HCT116 (cell line): ENCODE measurements at regions not wholly inside any gene's neighbourhood (a gene's known extent, or its start where the extent isn't known, plus 50 kb on each side); places are given as distances from the start of the nearest gene placed in this dataset.

Experiments
- ATAC-seq: fragments of 200-7000 bp; cut with Tn5 transposase; 2 replicates; pipeline ENCODE4 v1.9.1; 2020; ENCODE audit warnings: mild to moderate bottlenecking, moderate library complexity
- BruUV-seq: library from RNA; stranded (reverse); fragments of 400-500 nt; replicated peaks from 2 replicates; lab custom pipeline; 2021; lab: Mats Ljungman, UMichigan
- CTCF ChIA-PET: fragments of 300-600 bp; sonication (Branson Sonifier 250); formaldehyde crosslinking; loops from one replicate; lab custom pipeline; 2021; ENCODE audit warnings: antibody characterized with exemption; lab: Charles Lee
- POLR2A ChIA-PET: fragments of 300-600, 350-600 bp; sonication (Branson Sonifier 250); formaldehyde crosslinking; loops from one replicate; lab custom pipeline; 2021; ENCODE audit warnings: antibody characterized with exemption; lab: Charles Lee
- RAD21 ChIA-PET, 2 experiments: fragments of 300-600 bp; sonication (Branson Sonifier 250); formaldehyde crosslinking; loops; one replicate each; lab custom pipeline; 2023; ENCODE audit warnings: low total read pairs in 2 of 2; ENCODE audit not compliant: uncharacterized antibody in 2 of 2, unreplicated experiment in 2 of 2, low non-redundant PET in 1 of 2; lab: Charles Lee
- DNase-seq: peaks from one replicate; pipeline ENCODE4 v3.0.0-alpha.2; 2010; ENCODE audit warnings: low read depth, low spot score
- H2AFZ ChIP-seq: fragments of 200-600 bp; shearing (Covaris generic), sonication (generic); 2 replicates; pipeline ENCODE4 v1.6.1; 2017; ENCODE audit warnings: low read depth, mixed run types, mixed read lengths, antibody characterized with exemption, low read length; ENCODE audit not compliant: poor library complexity, severe bottlenecking
- H3K27ac ChIP-seq: 2 replicates; pipeline ENCODE4 v1.5.1; 2012; ENCODE audit warnings: low read depth, low read length
- H3K27me3 ChIP-seq: fragments of 200-600 bp; sonication (generic); 2 replicates; pipeline ENCODE4 v1.6.1; 2016; ENCODE audit warnings: mixed run types, low read length, mixed read lengths; ENCODE audit not compliant: insufficient read depth
- H3K36me3 ChIP-seq, 2 experiments: fragments of 200-500 bp in 1 of 2; fragments of 200-600 bp in 1 of 2; sonication (Bioruptor generic) in 1 of 2; sonication (generic) in 1 of 2; 2 replicates each; pipeline versions ENCODE4 v1.5.1 to v1.6.1; 2014 to 2016; ENCODE audit warnings: low read length in 2 of 2, inconsistent platforms in 1 of 2, mixed read lengths in 1 of 2, mixed run types in 1 of 2; ENCODE audit not compliant: insufficient read depth in 2 of 2, control insufficient read depth in 1 of 2
- H3K4me1 ChIP-seq, 2 experiments: fragments of 200-600 bp in 1 of 2; sonication (generic) in 1 of 2; 2 replicates each; pipeline versions ENCODE4 v1.5.1 to v1.6.1; 2012 to 2017; ENCODE audit warnings: low read length in 2 of 2, inconsistent platforms in 1 of 2, mild to moderate bottlenecking in 1 of 2, mixed read lengths in 1 of 2, mixed run types in 1 of 2, moderate library complexity in 1 of 2; ENCODE audit not compliant: insufficient read depth in 2 of 2, control insufficient read depth in 1 of 2
- H3K4me2 ChIP-seq: fragments of 200-600 bp; sonication (generic); 2 replicates; pipeline ENCODE4 v1.6.1; 2017; ENCODE audit warnings: mixed run types, low read length, mixed read lengths
- H3K4me3 ChIP-seq, 2 experiments: fragments of 200-600 bp in 1 of 2; sonication (generic) in 1 of 2; replicated peaks in 1 of 2; 2 replicates each; pipeline ENCODE4 v1.5.1; 2011 to 2016; ENCODE audit warnings: low read length in 2 of 2, control low read depth in 1 of 2, low read depth in 1 of 2, mild to moderate bottlenecking in 1 of 2, mixed read lengths in 1 of 2, mixed run types in 1 of 2
- H3K79me2 ChIP-seq: fragments of 200-600 bp; sonication (generic); 2 replicates; pipeline ENCODE4 v1.6.1; 2017; ENCODE audit warnings: mild to moderate bottlenecking, mixed run types, low read length, moderate library complexity, mixed read lengths; ENCODE audit not compliant: insufficient read depth
- H3K9ac ChIP-seq: fragments of 200-600 bp; sonication (generic); 2 replicates; pipeline ENCODE4 v1.6.1; 2016; ENCODE audit warnings: low read length, mixed read lengths
- H3K9me2 ChIP-seq: fragments of 200-600 bp; sonication (generic), shearing (Covaris generic); 2 replicates; pipeline ENCODE4 v1.6.1; 2017; ENCODE audit warnings: mixed run types, mild to moderate bottlenecking, moderate library complexity; ENCODE audit not compliant: insufficient read depth
- H3K9me3 ChIP-seq, 2 experiments: fragments of 200-500 bp in 1 of 2; fragments of 200-600 bp in 1 of 2; sonication (Bioruptor generic) in 1 of 2; sonication (generic) in 1 of 2; 2 replicates each; pipeline ENCODE4 v1.6.1; 2014 to 2017; ENCODE audit warnings: low read length in 2 of 2, mixed read lengths in 2 of 2, inconsistent platforms in 1 of 2, low read depth in 1 of 2, mild to moderate bottlenecking in 1 of 2, mixed run types in 1 of 2, moderate library complexity in 1 of 2; ENCODE audit not compliant: control insufficient read depth in 1 of 2, insufficient read depth in 1 of 2
- H4K20me1 ChIP-seq: fragments of 200-600 bp; sonication (generic), shearing (Covaris generic); 2 replicates; pipeline ENCODE4 v1.6.1; 2017; ENCODE audit warnings: mixed run types, mild to moderate bottlenecking, moderate library complexity; ENCODE audit not compliant: insufficient read depth
- CBX3 ChIP-seq: IDR thresholded peaks from 2 replicates; pipeline ENCODE4 v1.6.1; 2012; ENCODE audit warnings: low read depth
- CEBPB ChIP-seq: IDR thresholded peaks from 2 replicates; pipeline ENCODE4 v1.6.1; 2012; ENCODE audit warnings: low read depth
- ELF1 ChIP-seq: IDR thresholded peaks from 2 replicates; pipeline ENCODE4 v1.6.1; 2012; ENCODE audit warnings: low read depth, borderline replicate concordance
- EZH2 ChIP-seq: fragments of 200-600 bp; sonication (generic); IDR thresholded peaks from 2 replicates; pipeline ENCODE4 v1.6.1; 2017; ENCODE audit warnings: antibody characterized with exemption, mixed run types
- EZH2phosphoT487 ChIP-seq: fragments of 200-600 bp; IDR thresholded peaks from 2 replicates; pipeline ENCODE4 v1.6.1; 2018; ENCODE audit warnings: antibody characterized with exemption, borderline replicate concordance
- POLR2A ChIP-seq: IDR thresholded peaks from 2 replicates; pipeline ENCODE4 v1.7.0; 2011; ENCODE audit warnings: borderline replicate concordance; ENCODE audit not compliant: insufficient read depth, insufficient read length; ENCODE audit errors: extremely low read depth
- POLR2AphosphoS5 ChIP-seq: IDR thresholded peaks from 2 replicates; pipeline ENCODE4 v1.6.1; 2011; ENCODE audit warnings: mild to moderate bottlenecking, low read depth, low read length, moderate library complexity
- RAD21 ChIP-seq: IDR thresholded peaks from 2 replicates; pipeline ENCODE4 v1.6.1; 2012; ENCODE audit warnings: low read depth, mild to moderate bottlenecking
- SIN3A ChIP-seq: IDR thresholded peaks from 2 replicates; pipeline ENCODE4 v1.6.1; 2012; ENCODE audit warnings: low read depth
- SP1 ChIP-seq: IDR thresholded peaks from 2 replicates; pipeline ENCODE4 v1.6.1; 2012; ENCODE audit warnings: low read depth
- TCF7L2 ChIP-seq: IDR thresholded peaks from 2 replicates; pipeline ENCODE4 v1.7.0; 2011; ENCODE audit warnings: borderline replicate concordance, inconsistent platforms; ENCODE audit not compliant: insufficient read depth, insufficient read length; ENCODE audit errors: extremely low read depth
- ZFX ChIP-seq: fragments of 450-650 bp; IDR thresholded peaks from 2 replicates; pipeline ENCODE4 v1.6.1; 2017
- intact Hi-C: fragments of 100-400 bp; cut with micrococcal nuclease; formaldehyde crosslinking; loops from 2 replicates; pipeline ENCODE4 v1.10.0; 2022
- TF ChIP-seq, protein P1 (sequence below): IDR thresholded peaks from 2 replicates; pipeline ENCODE4 v1.6.1; 2012
- TF ChIP-seq, protein P2 (sequence below), 3 experiments: fragments of 200-600 bp in 1 of 3; sonication (generic) in 1 of 3; IDR thresholded peaks in 2 of 3; conservative IDR thresholded peaks in 1 of 3; 2 replicates each; pipeline ENCODE4 v1.5.1; 2012 to 2017; ENCODE audit warnings: low read depth in 2 of 3, low read length in 2 of 3, antibody characterized with exemption in 1 of 3, borderline replicate concordance in 1 of 3, control low read depth in 1 of 3, mild to moderate bottlenecking in 1 of 3, mixed read lengths in 1 of 3, mixed run types in 1 of 3, moderate library complexity in 1 of 3; ENCODE audit not compliant: insufficient read depth in 1 of 3

DNA sequence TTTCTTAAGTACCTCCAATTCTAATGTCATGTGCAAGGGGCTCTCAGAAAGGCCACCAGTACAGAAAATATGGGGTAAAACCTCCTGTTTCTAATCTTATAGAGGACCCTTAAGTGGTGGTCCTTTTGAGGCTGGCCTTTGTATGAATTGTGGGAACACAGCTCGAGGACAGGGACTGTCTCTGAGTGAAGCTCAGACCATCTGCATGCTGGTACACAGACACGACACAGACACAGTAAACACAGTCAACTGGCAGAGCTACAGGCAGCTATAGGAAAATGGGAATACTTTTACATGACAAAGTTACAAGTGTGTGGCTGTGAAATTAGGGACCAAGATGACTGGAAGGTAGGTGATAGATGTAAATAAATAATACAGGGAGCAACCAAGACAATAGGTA, 143.9 kb upstream of the PREP start:
- RAD21 ChIA-PET: no interaction called here
- Histone ChIP-seq H3K4me2 (no peak overlapping the region), H4K20me1 (no peaks in the 10 kb centered on the region), H3K9me2 (no peaks in the 10 kb centered on the region), H2AFZ (no peak overlapping the region), H3K9me3 (no peaks in the 10 kb centered on the region), H3K4me1 (no peaks in the 10 kb centered on the region), H3K27ac (no peak overlapping the region), H3K9ac (no peak overlapping the region), H3K4me3 (no peak overlapping the region), H3K27me3 (no peaks in the 10 kb centered on the region), H3K36me3 (no peaks in the 10 kb centered on the region), H3K79me2 (no peaks in the 10 kb centered on the region)
- no peak for TF ChIP-seq SIN3A
- TF ChIP-seq SP1: no peak
- no peak for TF ChIP-seq EZH2
- TF ChIP-seq POLR2AphosphoS5: no peak
- no peak for TF ChIP-seq ZFX
- TF ChIP-seq POLR2A: no peak
- no peak for TF ChIP-seq CBX3
- no peak for TF ChIP-seq RAD21
- no peak for TF ChIP-seq ELF1
- TF ChIP-seq, protein P1, sequence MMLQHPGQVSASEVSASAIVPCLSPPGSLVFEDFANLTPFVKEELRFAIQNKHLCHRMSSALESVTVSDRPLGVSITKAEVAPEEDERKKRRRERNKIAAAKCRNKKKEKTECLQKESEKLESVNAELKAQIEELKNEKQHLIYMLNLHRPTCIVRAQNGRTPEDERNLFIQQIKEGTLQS: no peak
- TF ChIP-seq EZH2phosphoT487: no peak
- TF ChIP-seq, protein P2, sequence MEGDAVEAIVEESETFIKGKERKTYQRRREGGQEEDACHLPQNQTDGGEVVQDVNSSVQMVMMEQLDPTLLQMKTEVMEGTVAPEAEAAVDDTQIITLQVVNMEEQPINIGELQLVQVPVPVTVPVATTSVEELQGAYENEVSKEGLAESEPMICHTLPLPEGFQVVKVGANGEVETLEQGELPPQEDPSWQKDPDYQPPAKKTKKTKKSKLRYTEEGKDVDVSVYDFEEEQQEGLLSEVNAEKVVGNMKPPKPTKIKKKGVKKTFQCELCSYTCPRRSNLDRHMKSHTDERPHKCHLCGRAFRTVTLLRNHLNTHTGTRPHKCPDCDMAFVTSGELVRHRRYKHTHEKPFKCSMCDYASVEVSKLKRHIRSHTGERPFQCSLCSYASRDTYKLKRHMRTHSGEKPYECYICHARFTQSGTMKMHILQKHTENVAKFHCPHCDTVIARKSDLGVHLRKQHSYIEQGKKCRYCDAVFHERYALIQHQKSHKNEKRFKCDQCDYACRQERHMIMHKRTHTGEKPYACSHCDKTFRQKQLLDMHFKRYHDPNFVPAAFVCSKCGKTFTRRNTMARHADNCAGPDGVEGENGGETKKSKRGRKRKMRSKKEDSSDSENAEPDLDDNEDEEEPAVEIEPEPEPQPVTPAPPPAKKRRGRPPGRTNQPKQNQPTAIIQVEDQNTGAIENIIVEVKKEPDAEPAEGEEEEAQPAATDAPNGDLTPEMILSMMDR (IDR thresholded peaks at IDR 0.05 in 2 of 3, conservative IDR thresholded peaks at IDR 0.05 in 1 of 3; ENCODE audit: borderline replicate concordance in 1 of 3, insufficient read depth in 1 of 3, low read depth in 2 of 3, low read length in 2 of 3): no peak
- no peak for TF ChIP-seq TCF7L2
- no peak for TF ChIP-seq CEBPB
- DNase-seq (no peak), ATAC-seq (no peak)
- POLR2A ChIA-PET: no interaction called here
- no TSS peak for BruUV-seq
- CTCF ChIA-PET: no interaction called here
- intact Hi-C loops: no loop called here
